GM12891 (cell line): ENCODE measurements at regions not wholly inside any gene's neighbourhood (a gene's known extent, or its start where the extent isn't known, plus 50 kb on each side); places are given as distances from the start of the nearest gene placed in this dataset.

ENCODE experiments used
- POLR2A ChIP-seq: IDR thresholded peaks from 2 replicates; pipeline ENCODE4 v1.6.1; 2011; ENCODE audit warnings: low read depth, low read length, control low read depth
- POLR2AphosphoS5 ChIP-seq: IDR thresholded peaks from 2 replicates; pipeline ENCODE4 v1.6.1; 2011; ENCODE audit warnings: low read depth, low read length, control low read depth
- POU2F2 ChIP-seq: IDR thresholded peaks from 2 replicates; pipeline ENCODE4 v1.6.1; 2011; ENCODE audit warnings: low read depth, mild to moderate bottlenecking, control low read depth, low read length, moderate library complexity
- SPI1 ChIP-seq: IDR thresholded peaks from 2 replicates; pipeline ENCODE4 v1.6.1; 2011; ENCODE audit warnings: low read depth, low read length, control low read depth
- TAF1 ChIP-seq: IDR thresholded peaks from 2 replicates; pipeline ENCODE4 v1.6.1; 2011; ENCODE audit warnings: low read depth, low read length, control low read depth

DNA sequence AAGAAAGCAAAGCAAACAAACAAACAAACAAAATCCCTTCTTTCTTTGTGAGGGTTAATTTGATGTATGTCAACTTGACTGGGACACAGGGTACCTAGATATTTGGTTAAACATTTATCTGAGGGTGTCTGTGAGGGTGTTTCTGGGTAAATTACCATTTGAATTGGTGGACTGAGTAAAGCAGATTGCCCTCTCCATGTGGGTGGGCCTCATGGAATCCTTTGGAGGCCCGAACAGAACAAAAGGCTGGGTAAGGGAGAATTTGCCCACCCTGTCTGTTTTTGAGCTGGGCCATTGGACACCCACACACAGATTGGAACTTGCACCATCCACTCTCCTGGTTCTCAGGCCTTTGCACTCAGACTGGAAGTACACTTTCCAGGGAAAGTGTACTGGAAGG, 628.8 kb upstream of the CITED2 start:
- TF ChIP-seq POLR2A (no peak), SPI1 (no peak), POLR2AphosphoS5 (no peak), TAF1 (no peak), POU2F2 (no peak)
